HAP-1 (cell line): ENCODE measurements at regions not wholly inside any gene's neighbourhood (a gene's known extent, or its start where the extent isn't known, plus 50 kb on each side); places are given as distances from the start of the nearest gene placed in this dataset.

Source experiments
- DNase-seq, 2 experiments: peaks; one replicate each; pipeline ENCODE4 v3.0.0-alpha.2; 2016 to 2020; ENCODE audit warnings: low spot score in 2 of 2
- H3K27me3 ChIP-seq: fragments of 250-450 bp; sonication (Bioruptor Pico); 2 replicates; pipeline ENCODE4 v1.5.1; 2020; ENCODE audit warnings: low read depth, mild to moderate bottlenecking, moderate library complexity
- H3K36me3 ChIP-seq: fragments of 250-450 bp; sonication (Bioruptor Pico); replicated peaks from 2 replicates; pipeline ENCODE4 v1.5.1; 2020; ENCODE audit warnings: mild to moderate bottlenecking
- H3K4me1 ChIP-seq: fragments of 250-450 bp; sonication (Bioruptor Pico); 2 replicates; pipeline ENCODE4 v1.5.1; 2020; ENCODE audit warnings: mild to moderate bottlenecking
- H3K4me3 ChIP-seq: fragments of 250-450 bp; sonication (Bioruptor Pico); 2 replicates; pipeline ENCODE4 v1.5.1; 2020; ENCODE audit warnings: mild to moderate bottlenecking, moderate library complexity
- H3K9me3 ChIP-seq: fragments of 250-450 bp; sonication (Bioruptor Pico); 2 replicates; pipeline ENCODE4 v1.5.1; 2020; ENCODE audit warnings: mild to moderate bottlenecking, moderate library complexity
- in situ Hi-C: fragments of 300-500 bp; cut with MboI; formaldehyde crosslinking; loops from 3 replicates; pipeline ENCODE4 v1.14.3; 2020; ENCODE audit warnings: low sequenced_read_pairs, inconsistent platforms, mixed read lengths

- in situ Hi-C loops: no loop called here
- no peaks in the 10 kb centered on the region for H3K27me3 ChIP-seq
- no peak overlapping the region for H3K4me3 ChIP-seq
- H3K4me1 ChIP-seq: peaks cover 15% of the 10 kb centered on the region
- DNase-seq: no peak
- no peaks in the 10 kb centered on the region for H3K36me3 ChIP-seq
- no peaks in the 10 kb centered on the region; the same call in 1 of the 2 replicates for H3K9me3 ChIP-seq
Observed at GRCh38 chr17:62895320-62896301, 70.4 kb upstream of the TANC2 start.

GRCh38 chr17:62892870-62893338 is 73.1 kb upstream of the TANC2 start:
- no peaks in the 10 kb centered on the region for H3K36me3 ChIP-seq
- no peak overlapping the region for H3K4me3 ChIP-seq
- no peak for DNase-seq
- H3K9me3 ChIP-seq: no peaks in the 10 kb centered on the region
- peaks cover 10% of the 10 kb centered on the region for H3K4me1 ChIP-seq
- H3K27me3 ChIP-seq: no peaks in the 10 kb centered on the region
- in situ Hi-C loops: no loop called here

- in situ Hi-C loops: no loop called here
- no peak overlapping the region for H3K4me3 ChIP-seq
- H3K27me3 ChIP-seq: no peaks in the 10 kb centered on the region
- no peaks in the 10 kb centered on the region for H3K36me3 ChIP-seq
- H3K9me3 ChIP-seq: no peaks in the 10 kb centered on the region
- peaks cover 9% of the 10 kb centered on the region for H3K4me1 ChIP-seq
- DNase-seq: no peak
Observed at GRCh38 chr17:62892061-62892675, 73.9 kb upstream of the TANC2 start.

GRCh38 chr17:62891659-62892058 is 74.4 kb upstream of the TANC2 start:
- no peak for DNase-seq
- Histone ChIP-seq H3K4me3 (no peak overlapping the region), H3K36me3 (no peaks in the 10 kb centered on the region), H3K27me3 (no peaks in the 10 kb centered on the region), H3K4me1 (peaks cover 9% of the 10 kb centered on the region), H3K9me3 (no peaks in the 10 kb centered on the region)
- in situ Hi-C loops: no loop called here

GRCh38 chr17:62888765-62889164 is 77.3 kb upstream of the TANC2 start:
- DNase-seq: no peak
- in situ Hi-C loops: no loop called here
- Histone ChIP-seq H3K4me3 (no peak overlapping the region), H3K9me3 (no peaks in the 10 kb centered on the region), H3K4me1 (peaks cover 9% of the 10 kb centered on the region), H3K27me3 (no peaks in the 10 kb centered on the region), H3K36me3 (no peaks in the 10 kb centered on the region)

- peaks cover 9% of the 10 kb centered on the region for H3K4me1 ChIP-seq
- H3K27me3 ChIP-seq: no peaks in the 10 kb centered on the region
- DNase-seq: no peak
- H3K4me3 ChIP-seq: no peak overlapping the region
- no peaks in the 10 kb centered on the region for H3K36me3 ChIP-seq
- in situ Hi-C loops: no loop called here
- no peaks in the 10 kb centered on the region for H3K9me3 ChIP-seq
Observed at GRCh38 chr17:62888148-62888547, 77.9 kb upstream of the TANC2 start.

- in situ Hi-C loops: no loop called here
- H3K36me3 ChIP-seq: no peaks in the 10 kb centered on the region
- no peaks in the 10 kb centered on the region for H3K9me3 ChIP-seq
- no peak for DNase-seq
- no peak overlapping the region for H3K4me3 ChIP-seq
- H3K27me3 ChIP-seq: no peaks in the 10 kb centered on the region
- H3K4me1 ChIP-seq: peaks cover 6% of the 10 kb centered on the region
Observed at GRCh38 chr17:62887437-62887836, 78.6 kb upstream of the TANC2 start.

GRCh38 chr17:62884781-62885180 is 76.7 kb upstream of the MARCHF10 start:
- in situ Hi-C loops: no loop called here
- no peaks in the 10 kb centered on the region for H3K4me1 ChIP-seq
- no peaks in the 10 kb centered on the region for H3K27me3 ChIP-seq
- no peaks in the 10 kb centered on the region for H3K9me3 ChIP-seq
- no peak overlapping the region for H3K4me3 ChIP-seq
- no peaks in the 10 kb centered on the region for H3K36me3 ChIP-seq
- no peak for DNase-seq

DNA sequence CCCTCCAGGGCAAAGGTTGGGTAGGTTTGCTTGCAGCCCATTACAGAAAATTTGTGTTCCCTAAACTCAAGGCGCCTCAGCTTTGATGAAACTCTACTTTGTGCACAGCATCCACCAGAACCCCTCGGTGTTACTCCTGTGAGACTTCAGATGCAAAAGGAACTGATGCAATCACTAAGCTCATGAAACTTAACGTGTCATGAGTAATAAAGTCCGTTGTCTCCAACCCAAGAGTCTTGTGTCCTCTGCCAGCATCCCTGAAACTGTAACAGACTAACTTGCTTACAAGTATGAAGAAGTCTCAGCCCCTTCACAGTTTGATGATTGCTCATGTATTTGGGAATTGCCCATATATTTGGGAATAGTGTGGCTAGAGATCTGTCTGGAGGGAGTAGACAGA is 74.8 kb upstream of the MARCHF10 start:
- H3K4me3 ChIP-seq: no peak overlapping the region
- DNase-seq: no peak
- H3K9me3 ChIP-seq: no peaks in the 10 kb centered on the region
- no peaks in the 10 kb centered on the region for H3K4me1 ChIP-seq
- in situ Hi-C loops: no loop called here
- no peaks in the 10 kb centered on the region for H3K27me3 ChIP-seq
- no peaks in the 10 kb centered on the region for H3K36me3 ChIP-seq

- DNase-seq: no peak
- no peaks in the 10 kb centered on the region for H3K4me1 ChIP-seq
Observed at GRCh38 chr17:62882284-62882683, 74.2 kb upstream of the MARCHF10 start.

DNA sequence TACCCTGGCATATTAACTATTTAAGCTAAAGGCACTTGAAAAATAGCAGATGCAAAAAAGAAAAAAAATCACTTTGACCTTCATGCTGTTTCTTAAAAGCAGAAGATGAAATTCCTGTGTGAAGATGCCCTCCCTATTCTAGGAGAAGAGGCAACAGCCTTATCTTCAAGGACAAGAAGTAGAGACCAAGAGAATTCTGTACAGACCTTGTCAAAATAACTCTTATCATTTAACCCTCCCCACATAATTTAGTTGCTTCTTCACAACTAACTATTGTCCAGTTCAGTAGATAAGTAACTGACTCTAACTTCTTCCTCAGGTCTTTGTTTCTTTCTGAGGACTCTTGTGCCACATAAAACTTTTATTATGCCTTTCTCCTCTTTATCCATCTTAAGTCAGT is 72.0 kb upstream of the MARCHF10 start:
- H3K27me3 ChIP-seq: no peaks in the 10 kb centered on the region
- in situ Hi-C loops: no loop called here
- no peak for DNase-seq
- no peaks in the 10 kb centered on the region for H3K36me3 ChIP-seq
- H3K9me3 ChIP-seq: no peaks in the 10 kb centered on the region
- no peaks in the 10 kb centered on the region for H3K4me1 ChIP-seq
- H3K4me3 ChIP-seq: no peak overlapping the region

More at GRCh38 chr17:62882284-62882683, 74.2 kb upstream of the MARCHF10 start:
- Histone ChIP-seq H3K36me3 (no peaks in the 10 kb centered on the region), H3K9me3 (no peaks in the 10 kb centered on the region), H3K27me3 (no peaks in the 10 kb centered on the region), H3K4me3 (no peak overlapping the region)
- in situ Hi-C loops: no loop called here

DNA sequence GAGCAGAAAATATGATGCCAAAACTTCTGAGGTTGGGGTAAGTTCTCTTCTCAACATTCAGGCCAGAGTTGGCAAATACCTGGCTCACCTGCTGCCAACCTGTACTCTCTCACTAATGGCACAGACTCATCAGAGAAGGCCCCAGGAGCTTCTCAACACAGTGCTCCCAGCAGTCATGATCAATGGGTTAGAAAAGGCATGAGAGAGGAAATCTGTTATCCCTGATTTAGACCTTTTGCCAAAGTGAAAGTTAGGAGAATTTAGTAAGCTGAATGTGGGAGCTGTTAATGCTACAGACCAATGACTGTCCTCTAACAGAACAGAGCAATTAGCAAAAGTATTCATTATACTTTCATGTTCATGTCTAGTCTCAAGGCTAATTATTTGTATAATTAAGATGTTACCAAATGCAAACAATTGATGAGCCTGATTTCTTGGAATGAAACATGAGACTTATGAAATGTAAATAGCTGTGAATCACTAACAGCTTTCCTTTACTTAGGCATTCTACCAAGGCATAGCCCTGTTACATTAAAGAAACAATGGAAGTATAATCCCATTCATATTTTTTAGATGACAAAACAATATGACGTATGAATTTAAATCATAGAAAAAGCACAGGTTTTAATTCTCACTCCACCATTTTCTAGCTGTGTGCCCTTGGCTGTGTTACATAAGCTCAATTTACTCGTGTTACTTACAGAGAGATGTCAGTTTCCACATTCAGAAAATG is 68.7 kb upstream of the MARCHF10 start:
- H3K36me3 ChIP-seq: no peaks in the 10 kb centered on the region
- DNase-seq: no peak
- in situ Hi-C loops: no loop called here
- no peaks in the 10 kb centered on the region for H3K27me3 ChIP-seq
- H3K4me1 ChIP-seq: no peaks in the 10 kb centered on the region
- H3K9me3 ChIP-seq: no peaks in the 10 kb centered on the region
- no peak overlapping the region for H3K4me3 ChIP-seq

GRCh38 chr17:62876063-62876462 is 67.9 kb upstream of the MARCHF10 start:
- Histone ChIP-seq H3K9me3 (no peaks in the 10 kb centered on the region), H3K4me3 (no peak overlapping the region), H3K4me1 (no peaks in the 10 kb centered on the region), H3K36me3 (no peaks in the 10 kb centered on the region), H3K27me3 (no peaks in the 10 kb centered on the region)
- in situ Hi-C loops: no loop called here
- DNase-seq: no peak

GRCh38 chr17:62875296-62875695 is 67.2 kb upstream of the MARCHF10 start:
- Histone ChIP-seq H3K27me3 (no peaks in the 10 kb centered on the region), H3K4me1 (peaks cover 4% of the 10 kb centered on the region; the same call in 1 of the 2 replicates), H3K36me3 (no peaks in the 10 kb centered on the region), H3K9me3 (no peaks in the 10 kb centered on the region), H3K4me3 (no peak overlapping the region)
- in situ Hi-C loops: no loop called here
- no peak for DNase-seq
